HEK293 (cell line): ENCODE measurements at regions not wholly inside any gene's neighbourhood (a gene's known extent, or its start where the extent isn't known, plus 50 kb on each side); places are given as distances from the start of the nearest gene placed in this dataset.

ENCODE experiments used
- CTCF ChIA-PET: fragments of 350-600 bp; formaldehyde crosslinking; extraction: SDS; loops from one replicate; lab custom pipeline; 2021; ENCODE audit warnings: antibody characterized with exemption; lab: Yijun Ruan, JAX
- POLR2A ChIA-PET: fragments of 300-600 bp; formaldehyde crosslinking; extraction: SDS; loops from one replicate; lab custom pipeline; 2020; ENCODE audit warnings: antibody characterized with exemption, inconsistent platforms; lab: Yijun Ruan, JAX
- H3K27ac ChIP-seq: fragments of 200-500 bp; sonication (Bioruptor generic); 2 replicates; pipeline ENCODE4 v1.5.1; 2014; ENCODE audit warnings: low read depth, low read length, control low read depth, inconsistent platforms; ENCODE audit errors: extremely low read depth
- H3K36me3 ChIP-seq, 2 experiments: fragments of 200-500 bp in 1 of 2; sonication (Bioruptor generic) in 1 of 2; 1 replicate in 1 of 2; 2 replicates in 1 of 2; pipeline ENCODE4 v1.5.1; 2014 to 2017; ENCODE audit warnings: inconsistent platforms in 2 of 2, low read length in 2 of 2; ENCODE audit not compliant: control insufficient read depth in 2 of 2, insufficient read depth in 1 of 2
- H3K4me1 ChIP-seq: fragments of 200-500 bp; sonication (Bioruptor generic); 2 replicates; pipeline ENCODE4 v1.5.1; 2014; ENCODE audit warnings: mild to moderate bottlenecking, low read length, inconsistent platforms; ENCODE audit not compliant: control insufficient read depth, insufficient read depth
- H3K4me3 ChIP-seq: 2 replicates; pipeline ENCODE4 v1.5.1; 2011; ENCODE audit warnings: low read depth, mild to moderate bottlenecking, control low read depth, low read length, moderate library complexity
- H3K9me3 ChIP-seq: fragments of 200-500 bp; sonication (Bioruptor generic); 2 replicates; pipeline ENCODE4 v1.5.1; 2014; ENCODE audit warnings: low read depth, low read length, inconsistent platforms; ENCODE audit not compliant: control insufficient read depth, insufficient read depth
- OSR2 ChIP-seq: fragments of 450-650 bp; formaldehyde crosslinking; IDR thresholded peaks from 2 replicates; pipeline ENCODE4 v1.5.1; 2016; ENCODE audit warnings: missing biosample characterization, missing genetic modification characterization
- REPIN1 ChIP-seq: fragments of 450-650 bp; formaldehyde crosslinking; IDR thresholded peaks from 2 replicates; pipeline ENCODE4 v1.5.1; 2017; ENCODE audit warnings: missing biosample characterization, missing genetic modification characterization, low read depth
- WT1 ChIP-seq: fragments of 450-650 bp; formaldehyde crosslinking; IDR thresholded peaks from 2 replicates; pipeline ENCODE4 v1.5.1; 2016; ENCODE audit warnings: missing biosample characterization, missing genetic modification characterization
- YY1 ChIP-seq: fragments of 450-650 bp; formaldehyde crosslinking; IDR thresholded peaks from 2 replicates; pipeline ENCODE4 v1.5.1; 2018; ENCODE audit warnings: missing biosample characterization, missing genetic modification characterization
- ZBTB21 ChIP-seq: fragments of 450-650 bp; formaldehyde crosslinking; IDR thresholded peaks from 2 replicates; pipeline ENCODE4 v1.5.1; 2017; ENCODE audit warnings: missing biosample characterization, missing genetic modification characterization
- ZNF155 ChIP-seq: fragments of 450-650 bp; formaldehyde crosslinking; IDR thresholded peaks from 2 replicates; pipeline ENCODE4 v1.5.1; 2016; ENCODE audit warnings: missing biosample characterization, missing genetic modification characterization
- ZNF239 ChIP-seq: fragments of 450-650 bp; formaldehyde crosslinking; IDR thresholded peaks from 2 replicates; pipeline ENCODE4 v1.5.1; 2016; ENCODE audit warnings: missing biosample characterization, missing genetic modification characterization
- ZNF311 ChIP-seq: fragments of 450-650 bp; formaldehyde crosslinking; IDR thresholded peaks from 2 replicates; pipeline ENCODE4 v1.5.1; 2017; ENCODE audit warnings: missing biosample characterization, missing genetic modification characterization, borderline replicate concordance
- ZNF404 ChIP-seq: fragments of 450-650 bp; formaldehyde crosslinking; IDR thresholded peaks from 2 replicates; pipeline ENCODE4 v1.5.1; 2017; ENCODE audit warnings: missing biosample characterization, missing genetic modification characterization
- ZNF426 ChIP-seq: fragments of 450-650 bp; formaldehyde crosslinking; IDR thresholded peaks from 2 replicates; pipeline ENCODE4 v1.5.1; 2017; ENCODE audit warnings: missing biosample characterization, missing genetic modification characterization, mild to moderate bottlenecking, inconsistent platforms, moderate library complexity
- ZNF529 ChIP-seq: fragments of 450-650 bp; formaldehyde crosslinking; IDR thresholded peaks from 2 replicates; pipeline ENCODE4 v1.5.1; 2017; ENCODE audit warnings: missing genetic modification characterization, missing biosample characterization; ENCODE audit not compliant: insufficient replicate concordance
- ZNF558 ChIP-seq: fragments of 450-650 bp; formaldehyde crosslinking; IDR thresholded peaks from 2 replicates; pipeline ENCODE4 v1.5.1; 2016; ENCODE audit warnings: missing biosample characterization, missing genetic modification characterization
- ZNF677 ChIP-seq: fragments of 450-650 bp; IDR thresholded peaks from 2 replicates; pipeline ENCODE4 v1.5.0; 2018; ENCODE audit warnings: missing biosample characterization, mild to moderate bottlenecking, missing genetic modification characterization, moderate library complexity
- TF ChIP-seq, protein P1 (sequence below): fragments of 450-650 bp; formaldehyde crosslinking; conservative IDR thresholded peaks from 2 replicates; pipeline ENCODE4 v1.5.1; 2016; ENCODE audit warnings: low read depth, missing biosample characterization, missing genetic modification characterization
- TF ChIP-seq, protein P2 (sequence below): fragments of 450-650 bp; formaldehyde crosslinking; IDR thresholded peaks from 2 replicates; pipeline ENCODE4 v1.5.1; 2016; ENCODE audit warnings: missing biosample characterization, missing genetic modification characterization
- TF ChIP-seq, protein P3 (sequence below): fragments of 450-650 bp; formaldehyde crosslinking; IDR thresholded peaks from 2 replicates; pipeline ENCODE4 v1.5.1; 2016; ENCODE audit warnings: missing biosample characterization, missing genetic modification characterization
- TF ChIP-seq, protein P4 (sequence below): fragments of 450-650 bp; formaldehyde crosslinking; IDR thresholded peaks from 2 replicates; pipeline ENCODE4 v1.5.1; 2016; ENCODE audit warnings: missing biosample characterization, missing genetic modification characterization
- TF ChIP-seq, protein P5 (sequence below): fragments of 450-650 bp; formaldehyde crosslinking; IDR thresholded peaks from 2 replicates; pipeline ENCODE4 v1.5.1; 2016; ENCODE audit warnings: missing biosample characterization, missing genetic modification characterization

DNA sequence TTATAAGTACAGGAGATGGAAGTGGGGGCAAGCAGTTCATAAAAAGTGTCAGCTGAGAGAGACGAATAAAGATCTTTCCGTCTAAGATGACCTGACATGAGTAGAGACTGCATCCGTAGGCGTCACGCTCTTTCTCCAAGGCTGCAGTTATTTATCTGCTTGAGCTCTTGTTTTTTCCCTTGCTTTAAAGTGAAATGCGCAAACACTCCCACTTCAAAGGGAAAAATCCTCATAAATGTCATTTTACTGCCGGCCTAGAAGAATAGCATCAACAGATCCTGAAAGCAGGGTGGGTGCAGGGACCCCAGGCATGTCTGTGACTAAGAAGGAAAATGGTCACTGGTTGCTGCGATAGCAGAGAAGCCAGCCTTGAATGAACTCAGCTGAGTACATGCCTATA, 647.4 kb downstream of the MED13L start:
- ChIA-PET POLR2A (no interaction called here), CTCF (interaction anchor here (0.6 kb wide), 1 partner anchor 238 kb away, joined by 3 read pairs; no protein-coding TSS in a partner anchor)
- Histone ChIP-seq H3K4me3 (no peak overlapping the region), H3K27ac (no peak overlapping the region), H3K36me3 (no peaks in the 10 kb centered on the region), H3K9me3 (no peaks in the 10 kb centered on the region), H3K4me1 (no peaks in the 10 kb centered on the region)
- no peak for TF ChIP-seq OSR2
- no peak for TF ChIP-seq ZNF558 (tag by site-specific recombination)
- no peak for TF ChIP-seq ZNF404 (tag by site-specific recombination)
- TF ChIP-seq ZNF311 (tag by site-specific recombination): no peak
- TF ChIP-seq ZBTB21 (tag by site-specific recombination): no peak
- TF ChIP-seq, protein P1, sequence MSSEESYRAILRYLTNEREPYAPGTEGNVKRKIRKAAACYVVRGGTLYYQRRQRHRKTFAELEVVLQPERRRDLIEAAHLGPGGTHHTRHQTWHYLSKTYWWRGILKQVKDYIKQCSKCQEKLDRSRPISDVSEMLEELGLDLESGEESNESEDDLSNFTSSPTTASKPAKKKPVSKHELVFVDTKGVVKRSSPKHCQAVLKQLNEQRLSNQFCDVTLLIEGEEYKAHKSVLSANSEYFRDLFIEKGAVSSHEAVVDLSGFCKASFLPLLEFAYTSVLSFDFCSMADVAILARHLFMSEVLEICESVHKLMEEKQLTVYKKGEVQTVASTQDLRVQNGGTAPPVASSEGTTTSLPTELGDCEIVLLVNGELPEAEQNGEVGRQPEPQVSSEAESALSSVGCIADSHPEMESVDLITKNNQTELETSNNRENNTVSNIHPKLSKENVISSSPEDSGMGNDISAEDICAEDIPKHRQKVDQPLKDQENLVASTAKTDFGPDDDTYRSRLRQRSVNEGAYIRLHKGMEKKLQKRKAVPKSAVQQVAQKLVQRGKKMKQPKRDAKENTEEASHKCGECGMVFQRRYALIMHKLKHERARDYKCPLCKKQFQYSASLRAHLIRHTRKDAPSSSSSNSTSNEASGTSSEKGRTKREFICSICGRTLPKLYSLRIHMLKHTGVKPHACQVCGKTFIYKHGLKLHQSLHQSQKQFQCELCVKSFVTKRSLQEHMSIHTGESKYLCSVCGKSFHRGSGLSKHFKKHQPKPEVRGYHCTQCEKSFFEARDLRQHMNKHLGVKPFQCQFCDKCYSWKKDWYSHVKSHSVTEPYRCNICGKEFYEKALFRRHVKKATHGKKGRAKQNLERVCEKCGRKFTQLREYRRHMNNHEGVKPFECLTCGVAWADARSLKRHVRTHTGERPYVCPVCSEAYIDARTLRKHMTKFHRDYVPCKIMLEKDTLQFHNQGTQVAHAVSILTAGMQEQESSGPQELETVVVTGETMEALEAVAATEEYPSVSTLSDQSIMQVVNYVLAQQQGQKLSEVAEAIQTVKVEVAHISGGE: no peak
- TF ChIP-seq YY1 (tag by site-specific recombination): no peak
- no peak for TF ChIP-seq ZNF155 (tag by site-specific recombination)
- no peak for TF ChIP-seq ZNF426 (tag by site-specific recombination)

DNA sequence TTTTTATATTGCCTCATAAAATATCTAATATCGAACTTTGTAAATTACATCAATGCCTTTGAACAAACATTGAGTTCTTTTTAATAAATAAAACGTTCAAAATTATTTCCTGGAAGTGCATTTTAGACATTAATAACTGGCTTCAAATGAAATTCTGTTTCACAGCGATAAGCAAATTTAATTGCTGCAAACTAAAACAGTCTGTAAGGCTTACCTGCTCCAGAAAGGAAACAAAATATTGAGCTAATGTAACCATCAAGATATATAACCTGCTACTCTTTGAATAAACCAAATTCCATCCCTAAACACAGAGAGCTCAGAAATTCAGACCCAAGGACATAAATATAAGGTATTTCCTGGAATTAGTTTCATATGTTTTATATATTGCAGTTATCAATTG, 651.3 kb downstream of the MED13L start:
- Histone ChIP-seq H3K9me3 (no peaks in the 10 kb centered on the region), H3K27ac (no peak overlapping the region), H3K36me3 (no peaks in the 10 kb centered on the region), H3K4me3 (no peak overlapping the region), H3K4me1 (no peaks in the 10 kb centered on the region)
- CTCF ChIA-PET: interaction anchor here (0.7 kb wide), 1 partner anchor 29 kb away, joined by 6 read pairs; no protein-coding TSS in a partner anchor
- POLR2A ChIA-PET: no interaction called here
- TF ChIP-seq, protein P2, sequence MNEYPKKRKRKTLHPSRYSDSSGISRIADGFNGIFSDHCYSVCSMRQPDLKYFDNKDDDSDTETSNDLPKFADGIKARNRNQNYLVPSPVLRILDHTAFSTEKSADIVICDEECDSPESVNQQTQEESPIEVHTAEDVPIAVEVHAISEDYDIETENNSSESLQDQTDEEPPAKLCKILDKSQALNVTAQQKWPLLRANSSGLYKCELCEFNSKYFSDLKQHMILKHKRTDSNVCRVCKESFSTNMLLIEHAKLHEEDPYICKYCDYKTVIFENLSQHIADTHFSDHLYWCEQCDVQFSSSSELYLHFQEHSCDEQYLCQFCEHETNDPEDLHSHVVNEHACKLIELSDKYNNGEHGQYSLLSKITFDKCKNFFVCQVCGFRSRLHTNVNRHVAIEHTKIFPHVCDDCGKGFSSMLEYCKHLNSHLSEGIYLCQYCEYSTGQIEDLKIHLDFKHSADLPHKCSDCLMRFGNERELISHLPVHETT (tag by site-specific recombination): no peak
- TF ChIP-seq, protein P3, sequence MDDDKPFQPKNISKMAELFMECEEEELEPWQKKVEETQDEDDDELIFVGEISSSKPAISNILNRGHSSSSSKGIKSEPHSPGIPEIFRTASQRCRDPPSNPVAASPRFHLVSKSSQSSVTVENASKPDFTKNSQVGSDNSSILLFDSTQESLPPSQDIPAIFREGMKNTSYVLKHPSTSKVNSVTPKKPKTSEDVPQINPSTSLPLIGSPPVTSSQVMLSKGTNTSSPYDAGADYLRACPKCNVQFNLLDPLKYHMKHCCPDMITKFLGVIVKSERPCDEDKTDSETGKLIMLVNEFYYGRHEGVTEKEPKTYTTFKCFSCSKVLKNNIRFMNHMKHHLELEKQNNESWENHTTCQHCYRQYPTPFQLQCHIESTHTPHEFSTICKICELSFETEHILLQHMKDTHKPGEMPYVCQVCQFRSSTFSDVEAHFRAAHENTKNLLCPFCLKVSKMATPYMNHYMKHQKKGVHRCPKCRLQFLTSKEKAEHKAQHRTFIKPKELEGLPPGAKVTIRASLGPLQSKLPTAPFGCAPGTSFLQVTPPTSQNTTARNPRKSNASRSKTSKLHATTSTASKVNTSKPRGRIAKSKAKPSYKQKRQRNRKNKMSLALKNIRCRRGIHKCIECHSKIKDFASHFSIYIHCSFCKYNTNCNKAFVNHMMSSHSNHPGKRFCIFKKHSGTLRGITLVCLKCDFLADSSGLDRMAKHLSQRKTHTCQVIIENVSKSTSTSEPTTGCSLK (tag by site-specific recombination): no peak
- TF ChIP-seq, protein P4, sequence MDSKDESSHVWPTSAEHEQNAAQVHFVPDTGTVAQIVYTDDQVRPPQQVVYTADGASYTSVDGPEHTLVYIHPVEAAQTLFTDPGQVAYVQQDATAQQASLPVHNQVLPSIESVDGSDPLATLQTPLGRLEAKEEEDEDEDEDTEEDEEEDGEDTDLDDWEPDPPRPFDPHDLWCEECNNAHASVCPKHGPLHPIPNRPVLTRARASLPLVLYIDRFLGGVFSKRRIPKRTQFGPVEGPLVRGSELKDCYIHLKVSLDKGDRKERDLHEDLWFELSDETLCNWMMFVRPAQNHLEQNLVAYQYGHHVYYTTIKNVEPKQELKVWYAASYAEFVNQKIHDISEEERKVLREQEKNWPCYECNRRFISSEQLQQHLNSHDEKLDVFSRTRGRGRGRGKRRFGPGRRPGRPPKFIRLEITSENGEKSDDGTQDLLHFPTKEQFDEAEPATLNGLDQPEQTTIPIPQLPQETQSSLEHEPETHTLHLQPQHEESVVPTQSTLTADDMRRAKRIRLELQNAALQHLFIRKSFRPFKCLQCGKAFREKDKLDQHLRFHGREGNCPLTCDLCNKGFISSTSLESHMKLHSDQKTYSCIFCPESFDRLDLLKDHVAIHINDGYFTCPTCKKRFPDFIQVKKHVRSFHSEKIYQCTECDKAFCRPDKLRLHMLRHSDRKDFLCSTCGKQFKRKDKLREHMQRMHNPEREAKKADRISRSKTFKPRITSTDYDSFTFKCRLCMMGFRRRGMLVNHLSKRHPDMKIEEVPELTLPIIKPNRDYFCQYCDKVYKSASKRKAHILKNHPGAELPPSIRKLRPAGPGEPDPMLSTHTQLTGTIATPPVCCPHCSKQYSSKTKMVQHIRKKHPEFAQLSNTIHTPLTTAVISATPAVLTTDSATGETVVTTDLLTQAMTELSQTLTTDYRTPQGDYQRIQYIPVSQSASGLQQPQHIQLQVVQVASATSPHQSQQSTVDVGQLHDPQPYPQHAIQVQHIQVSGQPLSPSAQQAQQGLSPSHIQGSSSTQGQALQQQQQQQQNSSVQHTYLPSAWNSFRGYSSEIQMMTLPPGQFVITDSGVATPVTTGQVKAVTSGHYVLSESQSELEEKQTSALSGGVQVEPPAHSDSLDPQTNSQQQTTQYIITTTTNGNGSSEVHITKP: no peak
- TF ChIP-seq ZNF558 (tag by site-specific recombination): no peak
- TF ChIP-seq, protein P5, sequence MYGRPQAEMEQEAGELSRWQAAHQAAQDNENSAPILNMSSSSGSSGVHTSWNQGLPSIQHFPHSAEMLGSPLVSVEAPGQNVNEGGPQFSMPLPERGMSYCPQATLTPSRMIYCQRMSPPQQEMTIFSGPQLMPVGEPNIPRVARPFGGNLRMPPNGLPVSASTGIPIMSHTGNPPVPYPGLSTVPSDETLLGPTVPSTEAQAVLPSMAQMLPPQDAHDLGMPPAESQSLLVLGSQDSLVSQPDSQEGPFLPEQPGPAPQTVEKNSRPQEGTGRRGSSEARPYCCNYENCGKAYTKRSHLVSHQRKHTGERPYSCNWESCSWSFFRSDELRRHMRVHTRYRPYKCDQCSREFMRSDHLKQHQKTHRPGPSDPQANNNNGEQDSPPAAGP (tag by site-specific recombination): no peak
- TF ChIP-seq WT1 (tag by site-specific recombination): no peak
- no peak for TF ChIP-seq ZNF239 (tag by site-specific recombination)
- TF ChIP-seq REPIN1 (tag by site-specific recombination): no peak
- TF ChIP-seq ZNF677 (tag by site-specific recombination): no peak
- no peak for TF ChIP-seq ZNF311 (tag by site-specific recombination)
- no peak for TF ChIP-seq ZNF529
